ENCODE measurements at regions not wholly inside any gene's neighbourhood (a gene's known extent, or its start where the extent isn't known, plus 50 kb on each side); places are given as distances from the start of the nearest gene placed in this dataset.

DNA sequence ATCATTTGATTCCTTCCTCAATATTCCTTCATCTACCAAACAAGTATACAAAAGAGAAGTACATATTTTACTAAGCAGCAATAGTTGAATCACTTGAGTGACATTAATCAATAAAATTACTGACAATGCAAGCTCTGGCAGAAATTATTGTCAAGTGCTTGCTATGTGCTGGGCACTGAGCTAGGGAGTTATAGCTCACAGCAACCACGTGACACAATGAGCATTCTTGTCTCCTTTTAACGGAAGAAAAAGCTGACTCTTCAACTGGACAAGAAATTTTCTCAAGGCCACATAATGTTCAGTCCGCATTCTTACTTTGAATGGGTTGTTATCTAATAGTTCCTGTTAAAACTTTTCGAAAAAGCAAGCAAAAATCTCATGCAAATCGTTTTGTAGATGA is 500.1 kb downstream of the PYDC2 start:
- TF ChIP-seq, protein P1, sequence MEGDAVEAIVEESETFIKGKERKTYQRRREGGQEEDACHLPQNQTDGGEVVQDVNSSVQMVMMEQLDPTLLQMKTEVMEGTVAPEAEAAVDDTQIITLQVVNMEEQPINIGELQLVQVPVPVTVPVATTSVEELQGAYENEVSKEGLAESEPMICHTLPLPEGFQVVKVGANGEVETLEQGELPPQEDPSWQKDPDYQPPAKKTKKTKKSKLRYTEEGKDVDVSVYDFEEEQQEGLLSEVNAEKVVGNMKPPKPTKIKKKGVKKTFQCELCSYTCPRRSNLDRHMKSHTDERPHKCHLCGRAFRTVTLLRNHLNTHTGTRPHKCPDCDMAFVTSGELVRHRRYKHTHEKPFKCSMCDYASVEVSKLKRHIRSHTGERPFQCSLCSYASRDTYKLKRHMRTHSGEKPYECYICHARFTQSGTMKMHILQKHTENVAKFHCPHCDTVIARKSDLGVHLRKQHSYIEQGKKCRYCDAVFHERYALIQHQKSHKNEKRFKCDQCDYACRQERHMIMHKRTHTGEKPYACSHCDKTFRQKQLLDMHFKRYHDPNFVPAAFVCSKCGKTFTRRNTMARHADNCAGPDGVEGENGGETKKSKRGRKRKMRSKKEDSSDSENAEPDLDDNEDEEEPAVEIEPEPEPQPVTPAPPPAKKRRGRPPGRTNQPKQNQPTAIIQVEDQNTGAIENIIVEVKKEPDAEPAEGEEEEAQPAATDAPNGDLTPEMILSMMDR (conservative IDR thresholded peaks at IDR 0.05), result no peak
- no peak for TF ChIP-seq ZFX (IDR thresholded peaks at IDR 0.05)
